H1 (cell line): ENCODE measurements at regions not wholly inside any gene's neighbourhood (a gene's known extent, or its start where the extent isn't known, plus 50 kb on each side); places are given as distances from the start of the nearest gene placed in this dataset.

ENCODE experiments used
- CTCF ChIA-PET: fragments of 300-600 bp; sonication (Branson Sonifier 250); formaldehyde crosslinking; loops from one replicate; lab custom pipeline; 2021; ENCODE audit not compliant: partially characterized antibody; lab: Charles Lee
- POLR2A ChIA-PET: fragments of 300-600 bp; sonication (Branson Sonifier 250); formaldehyde crosslinking; loops from one replicate; lab custom pipeline; 2021; ENCODE audit warnings: inconsistent platforms; ENCODE audit not compliant: partially characterized antibody; lab: Charles Lee
- DNase-seq, 2 experiments: peaks; one replicate each; pipeline versions ENCODE4 v3.0.0 to v3.0.0-alpha.2; 2010 to 2022; ENCODE audit warnings: low spot score in 2 of 2, low read depth in 1 of 2, mixed read lengths in 1 of 2
- FAIRE-seq: peaks from 2 replicates; lab custom pipeline; 2011; peaks lifted over from hg19 to GRCh38; lab: Jason Lieb, UNC
- H2AFZ ChIP-seq: 2 replicates; pipeline ENCODE4 v1.8.1; 2012; ENCODE audit warnings: low read length, inconsistent platforms
- H2AK5ac ChIP-seq: 2 replicates; pipeline ENCODE4 v1.6.1; 2013; ENCODE audit warnings: low read depth, low read length
- H2BK120ac ChIP-seq: replicated peaks from 2 replicates; pipeline ENCODE3; 2013; ENCODE audit warnings: low read depth, low read length, inconsistent platforms
- H2BK12ac ChIP-seq: 2 replicates; pipeline ENCODE4 v1.6.1; 2013; ENCODE audit warnings: low read depth, low read length
- H2BK15ac ChIP-seq: 2 replicates; pipeline ENCODE4 v1.6.1; 2013; ENCODE audit warnings: low read length
- H2BK20ac ChIP-seq: 2 replicates; pipeline ENCODE4 v1.6.1; 2013; ENCODE audit warnings: low read length
- H2BK5ac ChIP-seq: 2 replicates; pipeline ENCODE4 v1.6.1; 2013; ENCODE audit warnings: low read depth, low read length
- H3K14ac ChIP-seq: 2 replicates; pipeline ENCODE4 v1.6.1; 2013; ENCODE audit warnings: inconsistent platforms; ENCODE audit not compliant: insufficient read length
- H3K18ac ChIP-seq: 2 replicates; pipeline ENCODE4 v1.6.1; 2013; ENCODE audit warnings: low read length; ENCODE audit errors: extremely low read depth
- H3K23ac ChIP-seq: 2 replicates; pipeline ENCODE4 v1.6.1; 2013; ENCODE audit warnings: inconsistent platforms; ENCODE audit not compliant: insufficient read length
- H3K23me2 ChIP-seq: 2 replicates; pipeline ENCODE4 v1.6.1; 2013; ENCODE audit warnings: low read depth, low read length
- H3K27ac ChIP-seq: 2 replicates; pipeline ENCODE4 v1.6.1; 2011; ENCODE audit warnings: low read depth, low read length, inconsistent platforms
- H3K27me3 ChIP-seq, 4 experiments: replicated peaks in 1 of 4; 1 replicate in 1 of 4; 2 replicates in 3 of 4; pipeline versions ENCODE4 v1.6.1 to v1.8.1; 2011 to 2013; ENCODE audit warnings: low read length in 3 of 4, mild to moderate bottlenecking in 3 of 4, inconsistent platforms in 2 of 4, mixed read lengths in 2 of 4, moderate library complexity in 1 of 4; ENCODE audit not compliant: control insufficient read depth in 3 of 4, insufficient read depth in 3 of 4; ENCODE audit errors: extremely low read depth in 1 of 4
- H3K36me3 ChIP-seq, 4 experiments: 2 replicates each; pipeline versions ENCODE4 v1.6.1 to v1.8.1; 2011 to 2013; ENCODE audit warnings: mild to moderate bottlenecking in 4 of 4, low read length in 3 of 4, moderate library complexity in 2 of 4, control low read depth in 1 of 4, inconsistent platforms in 1 of 4; ENCODE audit not compliant: insufficient read depth in 4 of 4, control insufficient read depth in 2 of 4
- H3K4ac ChIP-seq: replicated peaks from 2 replicates; pipeline ENCODE3; 2013; ENCODE audit warnings: low read length, low read depth, mixed read lengths, inconsistent platforms; ENCODE audit not compliant: insufficient read length
- H3K4me1 ChIP-seq, 4 experiments: replicated peaks in 1 of 4; 1 replicate in 1 of 4; 2 replicates in 3 of 4; pipeline versions ENCODE4 v1.6.1 to v1.8.1; 2011 to 2013; ENCODE audit warnings: low read length in 3 of 4, inconsistent platforms in 2 of 4, mixed read lengths in 1 of 4; ENCODE audit not compliant: insufficient read depth in 4 of 4, control insufficient read depth in 3 of 4
- H3K4me2 ChIP-seq, 2 experiments: 2 replicates each; pipeline versions ENCODE4 v1.6.1 to v1.8.1; 2011 to 2013; ENCODE audit warnings: low read depth in 2 of 2, low read length in 2 of 2, control low read depth in 1 of 2, inconsistent platforms in 1 of 2, mild to moderate bottlenecking in 1 of 2; ENCODE audit not compliant: insufficient read depth in 1 of 2
- H3K4me3 ChIP-seq, 4 experiments: fragments of 200-600, 300-600 bp in 1 of 4; sonication (generic), shearing (Covaris generic), sonication (Bioruptor Twin) in 1 of 4; 2 replicates each; pipeline versions ENCODE4 v1.5.1 to v1.8.1; 2011 to 2016; ENCODE audit warnings: low read length in 4 of 4, low read depth in 3 of 4, control low read depth in 2 of 4, inconsistent platforms in 2 of 4, mild to moderate bottlenecking in 2 of 4, mixed read lengths in 1 of 4, moderate library complexity in 1 of 4; ENCODE audit not compliant: insufficient read depth in 2 of 4; ENCODE audit errors: extremely low read depth in 1 of 4
- H3K56ac ChIP-seq: replicated peaks from 2 replicates; pipeline ENCODE3; 2013; ENCODE audit warnings: low read depth, mild to moderate bottlenecking, mixed read lengths, low read length, inconsistent platforms; ENCODE audit not compliant: insufficient read length
- H3K79me1 ChIP-seq: 2 replicates; pipeline ENCODE4 v1.6.1; 2013; ENCODE audit warnings: low read depth, low read length, control low read depth
- H3K79me2 ChIP-seq, 2 experiments: 2 replicates each; pipeline versions ENCODE4 v1.6.1 to v1.8.1; 2012 to 2013; ENCODE audit warnings: low read length in 2 of 2, mild to moderate bottlenecking in 2 of 2, inconsistent platforms in 1 of 2; ENCODE audit not compliant: insufficient read depth in 2 of 2, control insufficient read depth in 1 of 2
- H3K9ac ChIP-seq, 4 experiments: replicated peaks in 1 of 4; 1 replicate in 1 of 4; 2 replicates in 3 of 4; pipeline versions ENCODE4 v1.6.1 to v1.8.1; 2011 to 2013; ENCODE audit warnings: low read depth in 3 of 4, low read length in 3 of 4, control low read depth in 2 of 4, mild to moderate bottlenecking in 2 of 4, moderate library complexity in 2 of 4, inconsistent platforms in 1 of 4; ENCODE audit errors: extremely low read depth in 1 of 4
- H3K9me3 ChIP-seq, 2 experiments: 2 replicates each; pipeline versions ENCODE4 v1.6.1 to v1.8.1; 2012 to 2013; ENCODE audit warnings: mild to moderate bottlenecking in 2 of 2, moderate library complexity in 2 of 2, control low read depth in 1 of 2, inconsistent platforms in 1 of 2, low read depth in 1 of 2, low read length in 1 of 2, mixed read lengths in 1 of 2; ENCODE audit not compliant: insufficient read depth in 2 of 2
- H4K20me1 ChIP-seq, 2 experiments: replicated peaks in 1 of 2; 2 replicates each; pipeline versions ENCODE3 to v1.8.1; 2011 to 2013; ENCODE audit warnings: inconsistent platforms in 2 of 2, low read length in 2 of 2, mild to moderate bottlenecking in 1 of 2; ENCODE audit not compliant: insufficient read depth in 2 of 2, control insufficient read depth in 1 of 2
- H4K5ac ChIP-seq: 2 replicates; pipeline ENCODE4 v1.6.1; 2013; ENCODE audit warnings: low read length, low read depth, mixed read lengths, inconsistent platforms; ENCODE audit not compliant: insufficient read length
- H4K8ac ChIP-seq: 2 replicates; pipeline ENCODE4 v1.8.0; 2013; ENCODE audit warnings: mild to moderate bottlenecking, moderate library complexity, low read length, inconsistent platforms; ENCODE audit not compliant: insufficient read depth; ENCODE audit errors: extremely low read depth
- H4K91ac ChIP-seq: replicated peaks from 2 replicates; pipeline ENCODE3; 2013; ENCODE audit warnings: low read length, mixed read lengths, inconsistent platforms; ENCODE audit not compliant: insufficient read length
- BACH1 ChIP-seq: IDR thresholded peaks from 2 replicates; pipeline ENCODE4 v1.6.1; 2012; ENCODE audit warnings: low read length, improper control_type of control experiment
- CEBPB ChIP-seq: IDR thresholded peaks from 2 replicates; pipeline ENCODE4 v1.6.1; 2012; ENCODE audit warnings: low read depth, low read length
- E2F6 ChIP-seq: IDR thresholded peaks from 2 replicates; pipeline ENCODE4 v1.6.1; 2012; ENCODE audit warnings: inconsistent platforms
- MAFK ChIP-seq: IDR thresholded peaks from 2 replicates; pipeline ENCODE4 v1.6.1; 2012; ENCODE audit warnings: low read depth, mild to moderate bottlenecking, improper control_type of control experiment, low read length
- SIX5 ChIP-seq: IDR thresholded peaks from 2 replicates; pipeline ENCODE4 v1.6.1; 2011; ENCODE audit warnings: mild to moderate bottlenecking, low read depth, low read length
- YY1 ChIP-seq: IDR thresholded peaks from 2 replicates; pipeline ENCODE4 v1.6.1; 2011; ENCODE audit warnings: low read depth, mild to moderate bottlenecking, low read length
- WGBS, 2 experiments: shearing (Covaris generic) in 1 of 2; methylation state at CpG; one replicate each; pipeline versions ENCODE4 v1.1.6 to v1.1.7; 2013 to 2015; ENCODE audit warnings: low lambda C conversion rate in 2 of 2, mixed read lengths in 2 of 2, inconsistent platforms in 1 of 2, low coverage in 1 of 2, missing lambda C conversion rate in 1 of 2; ENCODE audit not compliant: insufficient replicate concordance in 2 of 2, insufficient coverage in 1 of 2, insufficient read length in 1 of 2; ENCODE audit errors: extremely low coverage in 1 of 2, missing lambda C conversion rate in 1 of 2; 5-methylcytosine and 5-hydroxymethylcytosine counted together
- TF ChIP-seq, protein P1 (sequence below): IDR thresholded peaks from 2 replicates; pipeline ENCODE4 v1.6.1; 2012; ENCODE audit warnings: low read length, inconsistent platforms

GRCh38 chr2:17156086-17156485 is 362.2 kb downstream of the RAD51AP2 start:
- Histone ChIP-seq H3K27me3 (no peaks in the 10 kb centered on the region), H2BK20ac (no peak overlapping the region), H3K56ac (no peak overlapping the region), H4K91ac (no peak overlapping the region), H2AK5ac (no peak overlapping the region), H3K9me3 (no peaks in the 10 kb centered on the region), H3K36me3 (no peaks in the 10 kb centered on the region), H3K79me1 (no peaks in the 10 kb centered on the region), H3K4me3 (no peak overlapping the region), H2AFZ (no peak overlapping the region), H2BK12ac (no peak overlapping the region), H4K8ac (no peak overlapping the region), H4K20me1 (no peaks in the 10 kb centered on the region), H2BK15ac (no peak overlapping the region), H3K4ac (no peak overlapping the region), H3K4me2 (no peak overlapping the region), H3K79me2 (no peaks in the 10 kb centered on the region), H3K23ac (no peak overlapping the region), H4K5ac (no peak overlapping the region), H2BK120ac (no peak overlapping the region), H2BK5ac (no peak overlapping the region), H3K18ac (no peak overlapping the region), H3K23me2 (no peaks in the 10 kb centered on the region), H3K9ac (no peak overlapping the region), H3K4me1 (no peaks in the 10 kb centered on the region), H3K14ac (no peak overlapping the region), H3K27ac (no peak overlapping the region)
- ChIA-PET POLR2A (no interaction called here), CTCF (interaction anchor here (0.5 to 3.2 kb wide), 4 partner anchors 8 to 315 kb away, joined by 3 to 10 read pairs (median 6); no protein-coding TSS in a partner anchor)
- 81% methylated on average over 2 of the region's 2 CpGs; no CpG with 5 or more reads in 1 of the 2 experiments for WGBS, 2 experiments
- DNase-seq = no peak
- FAIRE-seq = no peak
- TF ChIP-seq YY1 (no peak), E2F6 (no peak), SIX5 (no peak), BACH1 (no peak), CEBPB (no peak), MAFK (no peak)
- TF ChIP-seq, protein P1, sequence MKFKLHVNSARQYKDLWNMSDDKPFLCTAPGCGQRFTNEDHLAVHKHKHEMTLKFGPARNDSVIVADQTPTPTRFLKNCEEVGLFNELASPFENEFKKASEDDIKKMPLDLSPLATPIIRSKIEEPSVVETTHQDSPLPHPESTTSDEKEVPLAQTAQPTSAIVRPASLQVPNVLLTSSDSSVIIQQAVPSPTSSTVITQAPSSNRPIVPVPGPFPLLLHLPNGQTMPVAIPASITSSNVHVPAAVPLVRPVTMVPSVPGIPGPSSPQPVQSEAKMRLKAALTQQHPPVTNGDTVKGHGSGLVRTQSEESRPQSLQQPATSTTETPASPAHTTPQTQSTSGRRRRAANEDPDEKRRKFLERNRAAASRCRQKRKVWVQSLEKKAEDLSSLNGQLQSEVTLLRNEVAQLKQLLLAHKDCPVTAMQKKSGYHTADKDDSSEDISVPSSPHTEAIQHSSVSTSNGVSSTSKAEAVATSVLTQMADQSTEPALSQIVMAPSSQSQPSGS = no peak
